NCI-H1694 (cell line): ENCODE measurements at regions not wholly inside any gene's neighbourhood (a gene's known extent, or its start where the extent isn't known, plus 50 kb on each side); places are given as distances from the start of the nearest gene placed in this dataset.
"Not testable (repeated sequence)": the region's sequence is repeated elsewhere in the genome, so short reads cannot be mapped to it uniquely, and the experiment has no call there.

Experiments
- DNase-seq: peaks from one replicate; lab custom pipeline; 2025; lab: John Stamatoyannopoulos, UW

DNA sequence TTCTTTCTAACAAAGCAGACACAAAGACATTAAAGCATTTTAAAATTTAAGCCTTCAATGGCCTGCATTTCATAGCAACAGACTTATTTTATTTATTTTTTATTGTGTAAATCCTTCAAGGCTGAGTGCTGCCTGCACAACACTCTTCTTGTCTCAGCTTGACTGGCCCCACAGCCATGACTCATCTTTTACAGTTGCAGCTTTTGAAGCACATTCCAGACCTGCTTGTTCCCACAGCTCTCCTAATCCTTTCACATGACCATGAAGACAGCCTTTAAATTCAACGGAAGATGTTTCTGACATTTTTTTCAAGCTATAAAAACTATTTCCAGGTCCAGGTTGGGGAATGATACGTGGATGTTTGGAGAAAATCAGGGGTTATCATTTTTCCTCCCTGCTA, 276.9 kb upstream of the TACR3 start:
- DNase-seq = peak; percentile 19

DNA sequence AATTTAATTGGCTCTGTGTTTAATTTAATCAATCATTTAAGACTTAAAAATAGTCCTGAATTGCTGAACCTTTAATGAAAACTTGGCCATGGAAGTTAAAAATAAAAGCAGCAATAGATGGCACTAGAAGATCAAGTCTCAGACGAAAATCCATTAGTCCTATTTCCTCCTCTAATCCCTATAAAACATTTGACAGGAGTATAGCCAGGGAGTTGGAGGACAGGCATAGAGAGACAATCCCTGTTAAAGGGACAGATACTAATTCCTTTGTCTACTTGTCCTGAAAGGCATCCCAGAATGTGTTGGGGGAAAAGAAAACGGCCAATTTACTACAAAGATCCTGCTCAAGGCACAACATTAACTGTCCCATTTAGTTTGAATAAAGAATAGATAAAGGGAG, 276.3 kb upstream of the TACR3 start:
- peak; percentile 43 for DNase-seq

DNA sequence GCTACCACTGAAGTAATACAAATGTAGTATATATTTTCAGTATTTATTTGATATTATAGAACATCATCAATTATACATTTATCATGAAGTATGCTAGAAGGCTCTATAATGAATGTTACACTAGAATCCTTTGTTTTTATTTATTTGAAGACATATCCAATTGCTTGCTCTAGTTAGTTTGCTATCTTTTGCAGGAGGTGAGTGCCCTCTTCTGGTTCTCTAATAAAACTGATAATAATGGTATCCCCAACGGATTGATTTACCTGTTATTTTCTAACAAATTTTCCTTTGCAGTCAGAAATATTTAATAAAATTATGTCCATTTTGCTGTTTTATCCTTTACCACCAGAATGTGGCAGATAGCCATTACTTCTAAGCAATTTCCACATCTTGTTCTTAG, 274.3 kb upstream of the TACR3 start:
- DNase-seq = peak; percentile 2

DNA sequence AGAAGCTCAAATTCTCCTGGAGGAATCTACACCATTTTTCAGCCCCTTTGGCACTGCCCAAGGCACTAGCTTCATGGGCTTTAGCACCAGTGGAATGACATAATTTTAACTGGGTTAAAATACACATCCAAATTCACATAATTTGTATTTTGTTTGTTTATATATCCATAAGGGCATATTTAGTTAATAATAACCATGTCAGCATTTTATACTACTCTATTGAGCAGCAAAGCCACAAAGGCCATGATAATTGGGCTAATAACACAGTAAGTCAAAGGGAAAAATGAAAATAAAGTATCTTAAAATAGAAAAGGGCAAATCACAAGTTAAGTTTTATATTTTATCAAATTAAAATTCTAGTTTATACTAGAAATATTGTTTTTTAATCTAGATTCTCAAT, 262.7 kb upstream of the TACR3 start:
- DNase-seq = no peak

DNA sequence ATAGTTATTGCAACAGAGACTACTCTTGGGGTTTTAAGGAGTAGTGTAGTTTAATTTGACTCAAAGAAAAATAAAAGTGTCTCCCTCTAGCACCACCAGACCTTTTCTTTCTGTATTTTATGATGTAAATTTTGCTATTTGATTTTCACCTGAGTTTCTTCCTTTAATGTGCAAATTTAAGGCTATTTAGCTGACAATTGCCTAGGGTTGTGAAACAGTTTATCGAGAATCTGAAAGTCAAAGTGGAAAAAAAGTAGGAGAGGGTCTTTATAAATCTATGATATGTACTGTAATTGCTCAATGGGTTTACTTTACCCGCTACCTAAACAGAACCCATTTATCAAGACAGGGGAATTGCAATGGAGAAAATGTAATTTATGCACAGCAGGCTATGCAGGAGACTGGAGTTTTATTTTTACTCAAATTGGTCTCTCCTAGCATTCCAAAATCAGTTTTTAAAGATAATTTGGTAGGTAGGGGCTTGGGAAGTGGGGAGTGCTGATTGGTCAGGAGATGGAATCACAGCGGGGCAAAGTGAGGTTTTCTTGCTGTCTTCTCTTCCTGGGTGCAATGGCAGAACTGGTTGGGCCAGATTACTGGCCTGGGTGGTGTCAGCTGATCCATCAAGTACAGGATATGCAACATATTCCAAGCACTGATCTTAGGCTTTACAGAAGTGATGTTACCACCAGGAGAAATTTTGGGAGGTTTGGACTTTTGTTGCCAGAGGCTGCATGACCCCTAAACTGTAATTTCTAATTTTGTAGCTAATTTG, 228.6 kb upstream of the TACR3 start:
- DNase-seq = no peak

DNA sequence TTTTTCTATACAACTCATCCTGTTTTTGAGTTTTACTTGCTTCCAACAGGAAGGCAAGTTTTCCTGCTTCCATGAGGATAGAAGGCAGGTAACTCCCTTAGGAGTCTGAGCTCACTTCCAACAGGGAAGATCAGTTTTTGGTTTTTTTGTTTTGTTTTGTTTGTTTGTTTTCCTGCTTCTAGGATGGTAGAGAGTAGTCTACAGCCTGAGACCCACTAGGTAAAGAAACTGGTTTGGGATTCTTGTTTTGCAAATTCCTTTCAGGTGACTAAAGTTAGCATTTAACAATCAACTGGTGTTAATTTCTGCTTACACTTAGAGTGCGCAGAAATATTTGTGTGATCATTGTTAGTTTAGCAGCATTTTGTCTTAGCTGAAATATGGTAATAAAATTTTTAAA, 227.8 kb upstream of the TACR3 start:
- DNase-seq = no peak

DNA sequence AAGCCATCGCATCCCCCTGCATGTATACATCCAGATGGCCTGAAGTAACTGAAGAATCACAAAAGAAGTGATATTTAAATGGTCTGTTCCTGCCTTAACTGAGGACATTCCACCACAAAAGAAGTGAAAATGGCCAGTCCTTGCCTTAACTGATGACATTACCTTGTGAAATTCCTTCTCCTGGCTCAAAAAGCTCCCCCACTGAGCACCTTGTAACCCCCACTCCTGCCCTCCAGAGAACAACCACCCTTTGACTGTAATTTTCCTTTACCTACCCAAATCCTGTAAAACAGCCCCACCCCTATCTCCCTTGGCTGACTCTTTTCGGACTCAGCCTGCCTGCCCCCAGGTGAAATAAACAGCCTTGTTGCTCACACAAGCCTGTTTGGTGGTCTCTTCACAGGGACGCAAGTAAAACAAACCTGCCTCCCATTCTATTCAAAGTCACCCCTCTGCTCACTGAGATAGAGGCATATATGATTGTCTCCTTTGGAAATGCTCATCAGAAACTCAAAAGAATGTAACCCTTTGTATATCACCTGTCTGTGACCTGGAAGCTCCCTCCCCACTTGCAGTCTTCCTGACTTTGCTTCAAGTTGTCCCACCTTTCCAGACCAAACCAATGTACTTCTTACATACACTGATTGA, 227.0 kb upstream of the TACR3 start:
- DNase-seq = not testable (repeated sequence)

DNA sequence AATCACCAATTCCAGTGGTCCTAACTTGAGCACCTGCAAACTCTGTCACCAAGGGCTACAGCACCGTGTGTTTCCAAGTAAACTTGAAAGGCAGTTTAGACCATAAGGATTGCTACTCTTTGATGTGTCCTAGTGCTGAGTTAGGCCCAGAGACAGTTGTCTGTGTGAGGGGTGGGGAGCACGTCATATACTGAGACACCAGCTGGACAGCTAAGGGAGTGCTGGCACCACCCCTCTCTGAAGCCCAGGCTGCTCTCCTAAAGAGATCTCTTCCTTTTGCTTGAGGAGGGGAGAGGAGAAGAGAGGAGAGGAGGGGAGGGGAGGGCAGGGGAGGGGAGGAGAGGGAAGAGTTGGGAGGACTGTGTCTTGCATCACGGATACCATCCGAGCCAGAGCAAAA, 218.7 kb upstream of the TACR3 start:
- DNase-seq = no peak

DNA sequence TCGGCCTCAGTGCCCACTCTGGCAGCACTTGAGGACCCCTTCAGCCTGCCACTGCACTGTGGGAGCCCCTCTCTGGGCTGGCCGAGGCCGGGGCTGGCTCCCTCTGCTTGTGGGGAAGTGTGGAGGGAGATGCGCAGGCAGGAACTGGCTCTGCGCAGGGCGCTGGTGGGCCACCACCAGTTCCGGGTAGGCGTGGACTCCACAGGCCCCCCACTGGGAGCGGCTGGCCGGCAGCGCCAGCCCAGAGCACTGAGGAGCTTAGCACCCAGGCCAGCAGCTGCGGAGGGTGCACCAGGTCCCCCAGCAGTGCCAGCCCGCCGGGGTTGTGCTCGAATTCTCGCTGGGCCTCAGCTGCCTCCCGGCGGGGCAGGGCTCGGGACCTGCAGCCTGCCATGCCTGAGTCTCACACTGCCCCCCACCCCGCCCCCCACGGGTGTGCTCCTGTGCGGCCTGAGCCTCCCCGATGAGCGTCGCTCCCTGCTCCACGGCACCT, 216.9 kb upstream of the TACR3 start:
- no peak for DNase-seq

DNA sequence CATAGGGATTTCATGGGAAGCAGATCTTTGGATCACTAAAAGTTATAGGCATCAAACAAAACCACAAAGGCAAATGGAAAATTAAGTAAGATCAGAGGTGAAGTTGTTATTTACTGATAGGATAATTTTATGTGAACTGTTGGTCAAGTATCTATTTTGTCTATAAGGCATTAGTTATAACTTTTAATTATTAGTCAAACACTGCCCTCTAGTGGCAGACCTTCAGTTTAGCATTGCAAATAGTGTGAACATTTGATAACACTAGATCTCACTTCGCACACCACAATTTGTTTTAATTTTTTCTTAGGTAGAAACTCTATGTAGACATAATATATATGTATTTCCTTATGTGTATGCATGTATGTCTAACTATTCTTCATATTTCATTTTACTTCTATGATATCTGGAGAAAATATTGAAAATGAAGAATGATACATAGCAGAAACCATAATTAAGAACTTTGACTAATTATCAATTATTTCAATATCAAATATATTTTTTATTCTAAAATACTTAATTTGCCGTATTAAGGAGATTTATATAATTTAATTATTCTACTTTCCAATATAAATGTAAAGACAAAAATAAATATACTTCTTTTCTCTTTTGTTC, 214.5 kb upstream of the TACR3 start:
- DNase-seq = peak; percentile 70

DNA sequence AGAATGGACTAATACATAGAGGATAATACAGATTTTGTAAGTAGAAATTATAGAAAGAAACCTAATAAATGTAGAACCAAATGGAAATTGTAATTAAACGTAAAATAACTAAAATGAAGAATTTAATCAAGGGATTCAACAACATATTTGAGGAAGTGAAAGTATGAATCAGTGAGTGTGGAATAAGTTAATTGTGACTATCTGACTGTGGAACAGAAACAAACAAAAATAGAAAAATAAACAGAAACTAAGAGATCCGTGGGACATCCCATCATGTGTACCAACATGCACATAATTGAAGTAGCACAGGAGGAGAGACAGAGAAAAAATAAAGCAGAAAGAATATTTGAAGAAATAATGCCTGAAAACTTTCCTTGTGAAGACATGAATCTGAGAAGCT, 208.6 kb upstream of the TACR3 start:
- no peak for DNase-seq

DNA sequence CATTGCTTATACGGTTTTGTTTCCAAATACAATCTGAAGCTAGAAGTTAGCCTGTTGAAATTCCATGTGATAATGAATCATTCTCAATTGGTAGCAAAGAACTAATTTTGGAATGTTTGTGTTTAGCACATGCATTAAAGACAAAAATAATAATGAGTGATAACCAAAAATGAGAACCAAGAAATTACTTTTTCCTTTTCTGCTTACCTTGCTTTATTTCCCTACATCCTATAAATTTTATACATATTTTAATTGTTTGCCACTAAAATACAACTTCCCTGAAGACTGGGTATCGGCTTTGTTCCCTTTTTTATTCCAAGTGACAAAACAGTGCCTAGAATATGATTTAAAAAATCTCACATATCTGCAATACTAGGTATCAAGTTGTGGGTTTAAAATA, 203.8 kb upstream of the TACR3 start:
- no peak for DNase-seq

DNA sequence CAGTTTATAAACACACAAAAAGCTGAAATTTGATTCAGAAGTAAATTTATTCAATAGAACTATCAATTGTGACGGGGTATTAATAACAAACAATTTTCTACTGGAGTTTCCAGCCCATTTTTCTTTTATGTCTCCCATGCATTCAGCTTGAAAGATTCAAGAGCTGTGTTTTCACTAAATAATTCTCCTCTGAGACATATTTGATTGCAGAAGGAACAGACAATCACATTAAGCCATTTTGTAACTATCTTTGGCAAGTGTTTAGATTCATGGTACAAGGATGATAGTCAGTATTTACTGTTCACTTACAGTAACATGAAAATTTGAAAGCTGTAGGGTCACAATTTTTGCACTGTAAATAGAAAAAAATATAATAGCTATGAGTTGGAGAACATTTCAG, 198.4 kb upstream of the TACR3 start:
- DNase-seq = no peak

DNA sequence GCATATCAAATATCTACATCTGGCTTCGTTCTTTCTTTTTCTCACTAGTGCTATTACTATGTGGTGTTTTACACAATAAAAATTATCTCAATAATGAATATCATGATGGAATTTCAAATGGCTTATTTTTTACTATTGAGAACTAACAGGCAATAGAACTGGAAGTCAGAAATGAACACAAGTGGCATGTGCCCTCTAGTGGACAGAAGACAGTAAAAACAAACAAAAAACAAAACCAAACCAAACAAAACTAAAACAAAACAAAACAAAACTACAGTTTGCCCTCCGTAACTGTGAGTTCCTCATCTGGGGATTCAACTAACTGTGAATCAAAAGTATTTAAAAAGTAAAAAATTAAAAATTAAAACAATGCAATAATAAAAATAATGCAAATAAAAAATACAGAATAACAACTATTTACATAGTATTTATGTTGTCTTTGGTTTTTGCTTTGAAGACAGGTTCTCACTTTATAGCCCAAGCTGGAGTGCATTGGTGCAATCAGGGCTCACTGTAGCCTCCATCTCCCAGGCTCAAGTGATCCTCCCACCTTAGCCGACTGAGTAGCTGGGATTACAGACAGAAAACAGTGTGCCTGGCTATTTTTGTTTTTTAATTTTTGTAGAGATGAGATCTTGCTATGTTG, 195.6 kb upstream of the TACR3 start:
- DNase-seq = peak; percentile 9

DNA sequence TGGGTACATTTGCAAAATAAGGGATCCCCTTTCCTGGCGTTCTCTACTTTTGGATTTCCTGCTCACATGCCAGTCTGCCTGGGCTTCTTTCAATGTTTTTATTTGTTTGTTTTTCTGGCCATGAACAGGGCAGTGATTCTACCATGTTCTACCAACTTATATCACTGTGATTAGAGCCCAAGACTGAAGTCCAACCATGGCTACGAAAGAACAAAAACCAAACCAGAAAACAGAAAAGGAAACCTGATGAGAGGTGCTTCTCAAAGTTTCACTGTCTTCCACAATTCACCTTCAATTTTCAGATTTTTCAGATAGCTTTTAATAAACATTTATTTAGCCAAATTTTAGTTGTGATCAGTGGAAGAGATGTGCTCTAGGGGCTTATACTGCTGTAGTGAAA, 187.6 kb upstream of the TACR3 start:
- no peak for DNase-seq

DNA sequence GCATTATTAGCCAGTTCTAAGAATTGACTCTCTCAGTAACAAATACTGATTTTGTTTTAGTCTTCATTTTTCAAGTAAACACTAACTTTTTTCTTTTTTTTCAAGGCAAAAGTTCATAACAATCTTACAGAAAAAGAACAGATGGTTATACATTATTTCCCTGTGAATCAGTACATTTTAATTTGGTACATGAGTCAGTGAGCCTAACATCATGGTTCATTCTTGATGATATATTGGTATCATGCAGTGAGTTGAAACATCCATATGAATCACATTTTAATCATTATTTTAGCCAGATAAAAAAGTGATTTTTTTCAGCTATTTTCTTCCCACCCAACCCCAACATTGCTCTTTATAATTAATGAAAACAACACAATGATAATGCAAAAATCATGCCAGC, 184.3 kb upstream of the TACR3 start:
- DNase-seq = no peak

DNA sequence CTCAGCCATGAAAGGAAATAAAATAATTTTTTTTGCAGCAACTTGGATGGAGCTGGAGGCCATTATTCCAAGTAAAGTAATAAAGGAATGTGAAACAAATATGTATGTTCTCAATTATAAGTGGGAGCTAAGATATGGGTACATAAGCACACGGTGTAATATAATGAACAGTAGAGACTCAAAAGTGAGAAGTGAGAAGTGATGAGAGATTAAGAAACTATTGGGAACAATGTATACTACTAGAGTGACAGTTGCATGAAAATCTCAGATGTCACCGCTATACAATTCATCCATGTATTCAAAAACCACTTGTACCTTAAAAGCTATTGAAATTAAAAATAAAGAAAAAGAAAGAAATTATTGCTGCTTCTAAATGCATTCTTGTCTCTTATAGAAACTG, 182.9 kb upstream of the TACR3 start:
- DNase-seq = no peak

DNA sequence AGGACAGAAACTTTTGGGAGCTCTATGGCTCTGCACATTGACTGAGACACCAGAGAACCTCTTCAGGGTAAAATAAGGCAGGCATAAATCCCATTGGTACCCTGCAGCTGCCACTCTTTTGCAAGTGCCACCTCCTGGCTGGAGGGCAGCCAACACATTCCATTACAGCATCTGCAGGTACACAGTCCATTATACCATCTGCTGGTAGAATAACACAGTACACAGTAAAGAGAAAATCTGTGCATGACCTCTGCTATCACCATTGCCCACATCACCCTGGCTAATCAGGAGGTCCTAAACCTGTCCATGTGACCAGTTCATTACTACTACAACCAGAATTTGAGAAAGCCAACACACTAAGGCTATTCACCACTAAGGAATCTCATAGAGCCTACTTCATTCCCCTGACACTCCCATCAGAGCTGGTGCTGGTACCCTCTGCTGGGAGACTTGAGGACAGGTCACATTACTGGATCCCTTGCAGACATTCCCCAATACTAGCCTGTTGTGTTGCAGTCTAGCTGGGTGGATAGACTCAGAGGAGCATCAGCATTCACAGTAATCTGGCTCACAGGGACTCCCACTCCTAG, 176.2 kb upstream of the TACR3 start:
- DNase-seq = no peak

DNA sequence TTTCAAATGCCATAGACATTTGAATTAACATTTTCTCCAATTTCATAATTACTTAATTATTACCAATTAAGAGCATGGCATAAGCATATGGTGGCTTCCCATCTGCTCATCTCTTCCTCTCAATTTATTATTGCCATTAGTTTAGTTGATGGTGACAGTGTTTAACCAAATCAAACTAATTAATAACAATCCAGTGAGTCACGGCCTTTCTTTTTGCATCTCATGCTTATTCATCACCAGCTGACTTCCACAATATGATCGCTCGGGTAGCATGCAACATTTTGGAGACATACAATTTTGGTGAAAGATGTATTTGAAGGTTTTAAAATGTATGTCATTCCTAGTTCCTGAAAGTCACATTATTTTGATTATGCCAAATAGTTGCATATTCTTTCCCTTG, 172.8 kb upstream of the TACR3 start:
- DNase-seq = peak; percentile 2

DNA sequence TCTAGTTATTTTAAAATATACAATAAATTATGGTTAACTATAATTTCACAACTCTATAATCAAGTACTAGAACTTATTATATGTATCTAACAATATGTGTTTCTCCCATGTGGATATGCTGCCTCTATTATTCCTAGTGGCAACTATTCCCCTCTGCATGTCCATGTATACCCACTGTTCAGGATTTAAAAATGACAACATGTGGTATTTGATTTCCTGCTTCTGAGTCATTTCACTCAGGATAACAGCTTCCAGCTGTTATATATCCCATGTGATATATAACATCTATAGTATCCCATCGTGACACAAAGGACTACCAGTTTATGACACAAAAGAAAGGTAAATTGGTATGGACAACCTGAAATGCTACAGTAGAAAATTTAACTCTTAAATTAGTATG, 167.4 kb upstream of the TACR3 start:
- no peak for DNase-seq

DNA sequence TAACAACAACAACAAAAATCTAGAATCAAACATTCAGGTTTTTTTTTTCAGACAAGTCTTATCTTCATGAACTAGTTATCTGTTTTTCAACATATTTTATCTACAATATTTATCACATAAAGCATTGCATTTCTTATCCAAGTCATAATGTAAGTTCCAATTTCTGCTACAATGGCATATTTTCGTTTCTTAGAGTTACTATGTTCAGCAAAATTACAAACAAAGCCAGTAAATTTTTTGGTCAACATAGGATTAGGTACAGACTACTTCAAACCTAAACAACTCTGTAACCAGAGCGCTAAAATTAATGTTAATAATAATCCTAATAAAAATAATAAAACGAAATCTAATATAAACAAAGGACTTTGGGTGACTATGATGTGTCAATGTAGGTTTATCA, 165.4 kb upstream of the TACR3 start:
- DNase-seq = no peak

DNA sequence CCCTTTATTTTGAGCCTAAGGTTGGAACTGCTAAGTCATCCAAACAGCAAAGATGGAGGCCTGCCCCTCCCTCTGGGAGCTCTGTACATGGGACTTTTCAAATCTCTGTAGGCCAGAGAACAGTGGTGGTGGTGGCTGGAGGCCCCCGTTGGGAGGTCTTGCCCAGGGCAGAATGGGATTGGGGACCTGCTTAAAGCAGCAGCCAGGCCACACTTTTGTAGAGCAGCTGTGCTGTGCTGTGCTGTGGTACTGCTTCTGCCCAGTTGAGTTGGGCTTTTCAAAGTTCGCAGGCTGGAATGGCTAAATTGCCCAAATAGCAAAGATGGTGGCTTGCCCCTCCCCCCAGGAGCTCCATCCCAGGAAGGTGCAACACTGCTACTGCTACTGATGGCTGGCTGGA, 147.5 kb upstream of the TACR3 start:
- no peak for DNase-seq

DNA sequence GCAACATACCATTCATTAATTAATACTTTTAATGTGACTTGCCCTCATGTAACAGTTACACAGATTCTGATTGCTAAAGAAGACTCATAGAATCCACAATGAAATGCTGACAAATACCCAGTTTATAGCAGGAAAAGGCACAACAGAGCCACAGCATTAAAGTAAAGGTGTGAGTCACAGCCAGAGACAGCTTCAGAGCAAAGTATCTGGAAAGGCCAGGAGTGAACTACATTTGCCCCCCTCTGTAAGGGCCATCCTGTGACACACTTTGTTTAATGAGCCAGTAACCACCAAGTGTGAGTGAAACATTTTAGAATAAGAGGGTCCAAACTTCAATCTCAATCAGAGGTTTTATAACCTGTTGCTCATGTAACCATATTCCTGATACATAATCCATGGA, 133.8 kb upstream of the TACR3 start:
- DNase-seq = no peak
